ENCODE measurements at regions not wholly inside any gene's neighbourhood (a gene's known extent, or its start where the extent isn't known, plus 50 kb on each side); places are given as distances from the start of the nearest gene placed in this dataset.

DNA sequence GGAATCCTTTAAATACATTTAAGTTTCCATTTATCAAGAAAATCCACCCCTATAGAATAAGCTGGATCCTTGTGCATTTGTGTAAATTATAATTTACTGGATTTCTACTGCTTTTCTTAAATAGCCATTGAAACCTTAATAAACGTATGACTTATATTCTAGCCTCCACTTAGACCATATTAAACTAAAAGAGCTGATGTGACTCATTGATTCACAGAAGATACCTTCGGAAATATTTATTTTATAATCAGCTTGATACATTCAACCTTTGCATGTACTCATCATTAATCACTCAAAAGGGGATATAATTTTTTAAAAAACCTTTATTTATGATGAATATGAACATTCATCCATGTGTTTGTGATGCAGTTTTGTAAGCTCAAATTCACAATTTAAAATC, 136.3 kb downstream of the SPRY2 start:
- no peak for ATAC-seq
- H3K9me2 ChIP-seq (ENCODE audit: insufficient read depth) = no peaks in the 10 kb centered on the region; the same call in 1 of the 2 replicates
- H3K27me3 Mint-ChIP-seq (ENCODE audit: insufficient read depth, low read depth, poor library complexity) = peaks cover 1% of the 10 kb centered on the region

More for the DNA sequence above, 136.3 kb downstream of the SPRY2 start:
- DNase-seq (ENCODE audit: low spot score) = no peak
- no peak overlapping the region for H3K4me3 Mint-ChIP-seq
- TF ChIP-seq NANOG (IDR thresholded peaks at IDR 0.05; ENCODE audit: borderline replicate concordance) (no peak), STAT1 (IDR thresholded peaks at IDR 0.05; ENCODE audit: unreplicated experiment) (no peak), CREB1 (CRISPR knock-in tag; IDR thresholded peaks at IDR 0.05; ENCODE audit: low read depth) (no peak), POLR2AphosphoS5 (IDR thresholded peaks at IDR 0.05; ENCODE audit: low read depth) (no peak), JUNB (IDR thresholded peaks at IDR 0.05; ENCODE audit: unreplicated experiment) (no peak), EZH2phosphoT487 (IDR thresholded peaks at IDR 0.05; ENCODE audit: unreplicated experiment) (no peak), ZNF331 (CRISPR knock-in tag; IDR thresholded peaks at IDR 0.05; ENCODE audit: low read depth) (no peak), ZNF114 (CRISPR knock-in tag; IDR thresholded peaks at IDR 0.05) (no peak), EZH2 (IDR thresholded peaks at IDR 0.05; ENCODE audit: low read depth, unreplicated experiment) (no peak)
- TF ChIP-seq, protein P1, sequence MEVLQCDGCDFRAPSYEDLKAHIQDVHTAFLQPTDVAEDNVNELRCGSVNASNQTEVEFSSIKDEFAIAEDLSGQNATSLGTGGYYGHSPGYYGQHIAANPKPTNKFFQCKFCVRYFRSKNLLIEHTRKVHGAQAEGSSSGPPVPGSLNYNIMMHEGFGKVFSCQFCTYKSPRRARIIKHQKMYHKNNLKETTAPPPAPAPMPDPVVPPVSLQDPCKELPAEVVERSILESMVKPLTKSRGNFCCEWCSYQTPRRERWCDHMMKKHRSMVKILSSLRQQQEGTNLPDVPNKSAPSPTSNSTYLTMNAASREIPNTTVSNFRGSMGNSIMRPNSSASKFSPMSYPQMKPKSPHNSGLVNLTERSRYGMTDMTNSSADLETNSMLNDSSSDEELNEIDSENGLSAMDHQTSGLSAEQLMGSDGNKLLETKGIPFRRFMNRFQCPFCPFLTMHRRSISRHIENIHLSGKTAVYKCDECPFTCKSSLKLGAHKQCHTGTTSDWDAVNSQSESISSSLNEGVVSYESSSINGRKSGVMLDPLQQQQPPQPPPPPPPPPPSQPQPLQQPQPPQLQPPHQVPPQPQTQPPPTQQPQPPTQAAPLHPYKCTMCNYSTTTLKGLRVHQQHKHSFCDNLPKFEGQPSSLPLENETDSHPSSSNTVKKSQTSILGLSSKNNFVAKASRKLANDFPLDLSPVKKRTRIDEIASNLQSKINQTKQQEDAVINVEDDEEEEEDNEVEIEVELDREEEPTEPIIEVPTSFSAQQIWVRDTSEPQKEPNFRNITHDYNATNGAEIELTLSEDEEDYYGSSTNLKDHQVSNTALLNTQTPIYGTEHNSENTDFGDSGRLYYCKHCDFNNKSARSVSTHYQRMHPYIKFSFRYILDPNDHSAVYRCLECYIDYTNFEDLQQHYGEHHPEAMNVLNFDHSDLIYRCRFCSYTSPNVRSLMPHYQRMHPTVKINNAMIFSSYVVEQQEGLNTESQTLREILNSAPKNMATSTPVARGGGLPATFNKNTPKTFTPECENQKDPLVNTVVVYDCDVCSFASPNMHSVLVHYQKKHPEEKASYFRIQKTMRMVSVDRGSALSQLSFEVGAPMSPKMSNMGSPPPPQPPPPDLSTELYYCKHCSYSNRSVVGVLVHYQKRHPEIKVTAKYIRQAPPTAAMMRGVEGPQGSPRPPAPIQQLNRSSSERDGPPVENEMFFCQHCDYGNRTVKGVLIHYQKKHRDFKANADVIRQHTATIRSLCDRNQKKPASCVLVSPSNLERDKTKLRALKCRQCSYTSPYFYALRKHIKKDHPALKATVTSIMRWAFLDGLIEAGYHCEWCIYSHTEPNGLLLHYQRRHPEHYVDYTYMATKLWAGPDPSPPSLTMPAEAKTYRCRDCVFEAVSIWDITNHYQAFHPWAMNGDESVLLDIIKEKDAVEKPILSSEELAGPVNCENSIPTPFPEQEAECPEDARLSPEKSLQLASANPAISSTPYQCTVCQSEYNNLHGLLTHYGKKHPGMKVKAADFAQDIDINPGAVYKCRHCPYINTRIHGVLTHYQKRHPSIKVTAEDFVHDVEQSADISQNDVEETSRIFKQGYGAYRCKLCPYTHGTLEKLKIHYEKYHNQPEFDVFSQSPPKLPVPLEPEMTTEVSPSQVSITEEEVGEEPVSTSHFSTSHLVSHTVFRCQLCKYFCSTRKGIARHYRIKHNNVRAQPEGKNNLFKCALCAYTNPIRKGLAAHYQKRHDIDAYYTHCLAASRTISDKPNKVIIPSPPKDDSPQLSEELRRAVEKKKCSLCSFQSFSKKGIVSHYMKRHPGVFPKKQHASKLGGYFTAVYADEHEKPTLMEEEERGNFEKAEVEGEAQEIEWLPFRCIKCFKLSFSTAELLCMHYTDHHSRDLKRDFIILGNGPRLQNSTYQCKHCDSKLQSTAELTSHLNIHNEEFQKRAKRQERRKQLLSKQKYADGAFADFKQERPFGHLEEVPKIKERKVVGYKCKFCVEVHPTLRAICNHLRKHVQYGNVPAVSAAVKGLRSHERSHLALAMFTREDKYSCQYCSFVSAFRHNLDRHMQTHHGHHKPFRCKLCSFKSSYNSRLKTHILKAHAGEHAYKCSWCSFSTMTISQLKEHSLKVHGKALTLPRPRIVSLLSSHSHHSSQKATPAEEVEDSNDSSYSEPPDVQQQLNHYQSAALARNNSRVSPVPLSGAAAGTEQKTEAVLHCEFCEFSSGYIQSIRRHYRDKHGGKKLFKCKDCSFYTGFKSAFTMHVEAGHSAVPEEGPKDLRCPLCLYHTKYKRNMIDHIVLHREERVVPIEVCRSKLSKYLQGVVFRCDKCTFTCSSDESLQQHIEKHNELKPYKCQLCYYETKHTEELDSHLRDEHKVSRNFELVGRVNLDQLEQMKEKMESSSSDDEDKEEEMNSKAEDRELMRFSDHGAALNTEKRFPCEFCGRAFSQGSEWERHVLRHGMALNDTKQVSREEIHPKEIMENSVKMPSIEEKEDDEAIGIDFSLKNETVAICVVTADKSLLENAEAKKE (CRISPR knock-in tag; IDR thresholded peaks at IDR 0.05) = no peak
- TF ChIP-seq, protein P2, sequence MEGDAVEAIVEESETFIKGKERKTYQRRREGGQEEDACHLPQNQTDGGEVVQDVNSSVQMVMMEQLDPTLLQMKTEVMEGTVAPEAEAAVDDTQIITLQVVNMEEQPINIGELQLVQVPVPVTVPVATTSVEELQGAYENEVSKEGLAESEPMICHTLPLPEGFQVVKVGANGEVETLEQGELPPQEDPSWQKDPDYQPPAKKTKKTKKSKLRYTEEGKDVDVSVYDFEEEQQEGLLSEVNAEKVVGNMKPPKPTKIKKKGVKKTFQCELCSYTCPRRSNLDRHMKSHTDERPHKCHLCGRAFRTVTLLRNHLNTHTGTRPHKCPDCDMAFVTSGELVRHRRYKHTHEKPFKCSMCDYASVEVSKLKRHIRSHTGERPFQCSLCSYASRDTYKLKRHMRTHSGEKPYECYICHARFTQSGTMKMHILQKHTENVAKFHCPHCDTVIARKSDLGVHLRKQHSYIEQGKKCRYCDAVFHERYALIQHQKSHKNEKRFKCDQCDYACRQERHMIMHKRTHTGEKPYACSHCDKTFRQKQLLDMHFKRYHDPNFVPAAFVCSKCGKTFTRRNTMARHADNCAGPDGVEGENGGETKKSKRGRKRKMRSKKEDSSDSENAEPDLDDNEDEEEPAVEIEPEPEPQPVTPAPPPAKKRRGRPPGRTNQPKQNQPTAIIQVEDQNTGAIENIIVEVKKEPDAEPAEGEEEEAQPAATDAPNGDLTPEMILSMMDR (conservative IDR thresholded peaks at IDR 0.05; ENCODE audit: low read depth in 2 of 2) = no peak
- TF ChIP-seq, protein P3, sequence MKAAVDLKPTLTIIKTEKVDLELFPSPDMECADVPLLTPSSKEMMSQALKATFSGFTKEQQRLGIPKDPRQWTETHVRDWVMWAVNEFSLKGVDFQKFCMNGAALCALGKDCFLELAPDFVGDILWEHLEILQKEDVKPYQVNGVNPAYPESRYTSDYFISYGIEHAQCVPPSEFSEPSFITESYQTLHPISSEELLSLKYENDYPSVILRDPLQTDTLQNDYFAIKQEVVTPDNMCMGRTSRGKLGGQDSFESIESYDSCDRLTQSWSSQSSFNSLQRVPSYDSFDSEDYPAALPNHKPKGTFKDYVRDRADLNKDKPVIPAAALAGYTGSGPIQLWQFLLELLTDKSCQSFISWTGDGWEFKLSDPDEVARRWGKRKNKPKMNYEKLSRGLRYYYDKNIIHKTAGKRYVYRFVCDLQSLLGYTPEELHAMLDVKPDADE (IDR thresholded peaks at IDR 0.05) = no peak
- TF ChIP-seq, protein P4, sequence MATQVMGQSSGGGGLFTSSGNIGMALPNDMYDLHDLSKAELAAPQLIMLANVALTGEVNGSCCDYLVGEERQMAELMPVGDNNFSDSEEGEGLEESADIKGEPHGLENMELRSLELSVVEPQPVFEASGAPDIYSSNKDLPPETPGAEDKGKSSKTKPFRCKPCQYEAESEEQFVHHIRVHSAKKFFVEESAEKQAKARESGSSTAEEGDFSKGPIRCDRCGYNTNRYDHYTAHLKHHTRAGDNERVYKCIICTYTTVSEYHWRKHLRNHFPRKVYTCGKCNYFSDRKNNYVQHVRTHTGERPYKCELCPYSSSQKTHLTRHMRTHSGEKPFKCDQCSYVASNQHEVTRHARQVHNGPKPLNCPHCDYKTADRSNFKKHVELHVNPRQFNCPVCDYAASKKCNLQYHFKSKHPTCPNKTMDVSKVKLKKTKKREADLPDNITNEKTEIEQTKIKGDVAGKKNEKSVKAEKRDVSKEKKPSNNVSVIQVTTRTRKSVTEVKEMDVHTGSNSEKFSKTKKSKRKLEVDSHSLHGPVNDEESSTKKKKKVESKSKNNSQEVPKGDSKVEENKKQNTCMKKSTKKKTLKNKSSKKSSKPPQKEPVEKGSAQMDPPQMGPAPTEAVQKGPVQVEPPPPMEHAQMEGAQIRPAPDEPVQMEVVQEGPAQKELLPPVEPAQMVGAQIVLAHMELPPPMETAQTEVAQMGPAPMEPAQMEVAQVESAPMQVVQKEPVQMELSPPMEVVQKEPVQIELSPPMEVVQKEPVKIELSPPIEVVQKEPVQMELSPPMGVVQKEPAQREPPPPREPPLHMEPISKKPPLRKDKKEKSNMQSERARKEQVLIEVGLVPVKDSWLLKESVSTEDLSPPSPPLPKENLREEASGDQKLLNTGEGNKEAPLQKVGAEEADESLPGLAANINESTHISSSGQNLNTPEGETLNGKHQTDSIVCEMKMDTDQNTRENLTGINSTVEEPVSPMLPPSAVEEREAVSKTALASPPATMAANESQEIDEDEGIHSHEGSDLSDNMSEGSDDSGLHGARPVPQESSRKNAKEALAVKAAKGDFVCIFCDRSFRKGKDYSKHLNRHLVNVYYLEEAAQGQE (IDR thresholded peaks at IDR 0.05; ENCODE audit: unreplicated experiment) = no peak
- H4K20me1 ChIP-seq (replicated peaks; ENCODE audit: insufficient read depth) = no peaks in the 10 kb centered on the region
- H3K27ac Mint-ChIP-seq = no peak overlapping the region
- no peak overlapping the region for H3K4me3 ChIP-seq
- H3K4me2 ChIP-seq = no peak overlapping the region
- H3K4me1 ChIP-seq (ENCODE audit: insufficient read depth) = no peaks in the 10 kb centered on the region
- H3K36me3 Mint-ChIP-seq (ENCODE audit: low read depth) = no peaks in the 10 kb centered on the region
- no peaks in the 10 kb centered on the region for H3K79me2 ChIP-seq (replicated peaks; ENCODE audit: insufficient read depth)
- H3K27ac ChIP-seq (ENCODE audit: low read depth) = no peak overlapping the region
- no peaks in the 10 kb centered on the region for H3K36me3 ChIP-seq (ENCODE audit: insufficient read depth)
- H3F3A ChIP-seq (replicated peaks; ENCODE audit: low read depth) = no peaks in the 10 kb centered on the region
- H2AFZ ChIP-seq = no peak overlapping the region
- no peaks in the 10 kb centered on the region for H3K27me3 ChIP-seq (ENCODE audit: insufficient read depth)
- peaks cover 4% of the 10 kb centered on the region; the same call in 2 of the 3 replicates for H3K4me1 Mint-ChIP-seq
- H3K9me3 Mint-ChIP-seq = no peaks in the 10 kb centered on the region

Measured in GM23338 (cell line).